ENCODE measurements at regions not wholly inside any gene's neighbourhood (a gene's known extent, or its start where the extent isn't known, plus 50 kb on each side); places are given as distances from the start of the nearest gene placed in this dataset.
"Not testable (repeated sequence)": the region's sequence is repeated elsewhere in the genome, so short reads cannot be mapped to it uniquely, and the experiment has no call there.

GRCh38 chr11:110514967-110515366 lies 85.2 kb downstream of the FDX1 start:
- H3K9me3 ChIP-seq: no peaks in the 10 kb centered on the region
- intact Hi-C loops (cut with DNase I; ENCODE audit: low total_unique reads): no loop called here
- no peak for TF ChIP-seq CTCF (IDR thresholded peaks at IDR 0.05)
- TF ChIP-seq POLR2A (IDR thresholded peaks at IDR 0.05): no peak
- H3K36me3 ChIP-seq (ENCODE audit: low read depth, missing control alignments): no peaks in the 10 kb centered on the region
- peaks cover 4% of the 10 kb centered on the region for H3K4me1 ChIP-seq
- H3K4me3 ChIP-seq: no peak overlapping the region
- DNase-seq: no peak
- 91 to 97% methylated on average over 4 of the region's 4 CpGs for WGBS, 2 donors
- H3K27ac ChIP-seq: no peak overlapping the region
- no peaks in the 10 kb centered on the region for H3K27me3 ChIP-seq

- H3K36me3 ChIP-seq (ENCODE audit: low read depth, missing control alignments); H3K27me3 ChIP-seq; intact Hi-C loops (cut with DNase I; ENCODE audit: low total_unique reads); H3K4me1 ChIP-seq; H3K9me3 ChIP-seq; H3K27ac ChIP-seq; DNase-seq; H3K4me3 ChIP-seq: not testable (repeated sequence)
- WGBS, 2 donors: 96 to 97% methylated on average over 5 of the region's 5 CpGs
These were observed 87.6 kb downstream of the FDX1 start for GRCh38 chr11:110517381-110517780.

- Histone ChIP-seq H3K27me3 (no peaks in the 10 kb centered on the region), H3K4me3 (no peak overlapping the region), H3K9me3 (no peaks in the 10 kb centered on the region), H3K36me3 (ENCODE audit: low read depth, missing control alignments) (no peaks in the 10 kb centered on the region), H3K4me1 (peaks cover 2% of the 10 kb centered on the region), H3K27ac (no peak overlapping the region)
- intact Hi-C loops (cut with DNase I; ENCODE audit: low total_unique reads): no loop called here
- WGBS, 2 donors: 61 to 62% methylated on average over 5 of the region's 5 CpGs
- DNase-seq: no peak
- TF ChIP-seq CTCF (IDR thresholded peaks at IDR 0.05) (no peak), POLR2A (IDR thresholded peaks at IDR 0.05) (no peak)
These were observed 89.2 kb downstream of the FDX1 start for GRCh38 chr11:110518809-110519514.

GRCh38 chr11:110519796-110520195 lies 90.0 kb downstream of the FDX1 start:
- no peaks in the 10 kb centered on the region for H3K4me1 ChIP-seq
- no peaks in the 10 kb centered on the region for H3K9me3 ChIP-seq
- WGBS, 2 donors: 61 to 63% methylated on average over 2 of the region's 2 CpGs
- H3K36me3 ChIP-seq (ENCODE audit: low read depth, missing control alignments): no peaks in the 10 kb centered on the region
- intact Hi-C loops (cut with DNase I; ENCODE audit: low total_unique reads): no loop called here
- no peaks in the 10 kb centered on the region for H3K27me3 ChIP-seq
- no peak overlapping the region for H3K27ac ChIP-seq
- H3K4me3 ChIP-seq: no peak overlapping the region
- DNase-seq: no peak
- TF ChIP-seq CTCF (IDR thresholded peaks at IDR 0.05): no peak
- no peak for TF ChIP-seq POLR2A (IDR thresholded peaks at IDR 0.05)

- no peak overlapping the region for H3K4me3 ChIP-seq
- H3K9me3 ChIP-seq: no peaks in the 10 kb centered on the region
- no peaks in the 10 kb centered on the region for H3K36me3 ChIP-seq (ENCODE audit: low read depth, missing control alignments)
- no peak overlapping the region for H3K27ac ChIP-seq
- 84 to 86% methylated on average over 2 of the region's 2 CpGs for WGBS, 2 donors
- intact Hi-C loops (cut with DNase I; ENCODE audit: low total_unique reads): no loop called here
- DNase-seq: no peak
- H3K27me3 ChIP-seq: no peaks in the 10 kb centered on the region
- no peak for TF ChIP-seq POLR2A (IDR thresholded peaks at IDR 0.05)
- no peak for TF ChIP-seq CTCF (IDR thresholded peaks at IDR 0.05)
- H3K4me1 ChIP-seq: no peaks in the 10 kb centered on the region
These were observed 92.7 kb downstream of the FDX1 start for GRCh38 chr11:110522471-110522870.
